HepG2 (cell line): ENCODE measurements at regions not wholly inside any gene's neighbourhood (a gene's known extent, or its start where the extent isn't known, plus 50 kb on each side); places are given as distances from the start of the nearest gene placed in this dataset.

Experiments used
- ATAC-seq: fragments of 200-7000 bp; cut with Tn5 transposase; 3 replicates; pipeline ENCODE4 v1.9.1; 2020; ENCODE audit warnings: mild to moderate bottlenecking, moderate library complexity
- BruUV-seq: library from RNA; stranded (reverse); fragments of 400-500 nt; replicated peaks from 2 replicates; lab custom pipeline; 2021; lab: Mats Ljungman, UMichigan
- CTCF ChIA-PET: fragments of 300-600 bp; formaldehyde crosslinking; extraction: SDS; loops from one replicate; lab custom pipeline; 2021; ENCODE audit warnings: low total read pairs, inconsistent platforms, low intra/inter-chr PET ratio; lab: Yijun Ruan, JAX
- POLR2A ChIA-PET: fragments of 350-600 bp; sonication (Branson Sonifier 250); formaldehyde crosslinking; loops from one replicate; lab custom pipeline; 2020; ENCODE audit warnings: antibody characterized with exemption, inconsistent platforms; lab: Yijun Ruan, JAX
- DNase-seq: peaks from one replicate; pipeline ENCODE4 v3.0.0-alpha.2; 2015; ENCODE audit warnings: low spot score
- FAIRE-seq: peaks from 3 replicates; lab custom pipeline; 2011; peaks lifted over from hg19 to GRCh38; lab: Jason Lieb, UNC
- H2AFZ ChIP-seq: one replicate; pipeline ENCODE4 v1.6.1; 2011; ENCODE audit warnings: low read length, inconsistent platforms
- H3K27ac ChIP-seq: fragments of 300-600 bp; 3 replicates; pipeline ENCODE4 v1.8.0; 2011; ENCODE audit warnings: mixed run types, mild to moderate bottlenecking, mixed read lengths, low read length, inconsistent platforms; ENCODE audit not compliant: insufficient read depth; ENCODE audit errors: extremely low read length
- H3K27me3 ChIP-seq, 2 experiments: fragments of 200-600 bp in 1 of 2; 2 replicates in 1 of 2; 3 replicates in 1 of 2; pipeline versions ENCODE4 v1.6.0 to v1.8.0; 2011; ENCODE audit warnings: low read length in 2 of 2, mild to moderate bottlenecking in 2 of 2, moderate library complexity in 2 of 2, inconsistent platforms in 1 of 2; ENCODE audit not compliant: insufficient read depth in 2 of 2, control insufficient read depth in 1 of 2
- H3K36me3 ChIP-seq, 2 experiments: fragments of 200-600 bp in 1 of 2; replicated peaks in 1 of 2; 2 replicates in 1 of 2; 3 replicates in 1 of 2; pipeline versions ENCODE4 v1.5.1 to v1.8.0; 2011; ENCODE audit warnings: low read length in 2 of 2, inconsistent platforms in 1 of 2; ENCODE audit not compliant: insufficient read depth in 2 of 2, control insufficient read depth in 1 of 2
- H3K4me1 ChIP-seq: 2 replicates; pipeline ENCODE4 v1.5.1; 2012; ENCODE audit warnings: low read length, inconsistent platforms; ENCODE audit not compliant: insufficient read depth
- H3K4me2 ChIP-seq: 2 replicates; pipeline ENCODE4 v1.6.0; 2011; ENCODE audit warnings: low read depth, low read length, inconsistent platforms
- H3K4me3 ChIP-seq, 3 experiments: fragments of 200-600 bp in 1 of 3; sonication (generic), shearing (Covaris generic) in 1 of 3; replicated peaks in 1 of 3; 2 replicates each; pipeline ENCODE4 v1.5.1; 2011 to 2016; ENCODE audit warnings: low read length in 3 of 3, inconsistent platforms in 2 of 3, low read depth in 2 of 3, mild to moderate bottlenecking in 2 of 3, control low read depth in 1 of 3, mixed read lengths in 1 of 3; ENCODE audit not compliant: insufficient read depth in 1 of 3
- H3K79me2 ChIP-seq: one replicate; pipeline ENCODE4 v1.6.1; 2011; ENCODE audit warnings: low read length, inconsistent platforms; ENCODE audit not compliant: insufficient read depth
- H3K9ac ChIP-seq: 2 replicates; pipeline ENCODE4 v1.6.0; 2011; ENCODE audit warnings: mild to moderate bottlenecking, low read depth, low read length, inconsistent platforms; ENCODE audit not compliant: insufficient read depth
- H3K9me3 ChIP-seq: 2 replicates; pipeline ENCODE4 v1.5.1; 2012; ENCODE audit warnings: mild to moderate bottlenecking, low read length
- H4K20me1 ChIP-seq: 2 replicates; pipeline ENCODE4 v1.6.0; 2011; ENCODE audit warnings: inconsistent platforms, mild to moderate bottlenecking, low read length, moderate library complexity; ENCODE audit not compliant: insufficient read depth
- ASH2L ChIP-seq: fragments of 300-600, 200-600 bp; sonication (generic); IDR thresholded peaks from 2 replicates; pipeline ENCODE4 v1.7.0; 2017; ENCODE audit warnings: low read depth, mild to moderate bottlenecking, moderate library complexity, mixed read lengths, low read length; ENCODE audit not compliant: insufficient read length
- DMTF1 ChIP-seq: sonication (generic); formaldehyde crosslinking; IDR thresholded peaks from 2 replicates; pipeline ENCODE4 v1.4.0; 2020; ENCODE audit warnings: mild to moderate bottlenecking, missing genetic modification reagents
- IRF2 ChIP-seq: IDR thresholded peaks from 2 replicates; pipeline ENCODE4 v1.6.1; 2018; ENCODE audit warnings: missing genetic modification reagents, missing compliant biosample characterization
- MYNN ChIP-seq: sonication (generic); formaldehyde crosslinking; IDR thresholded peaks from 2 replicates; pipeline ENCODE4 v1.4.0; 2020; ENCODE audit warnings: mild to moderate bottlenecking, low read depth, missing genetic modification reagents
- SAP130 ChIP-seq: IDR thresholded peaks from 2 replicates; pipeline ENCODE4 v1.6.1; 2016; ENCODE audit warnings: low read depth
- TBX3 ChIP-seq: fragments of 450-650 bp; IDR thresholded peaks from 2 replicates; pipeline ENCODE4 v1.6.1; 2017; ENCODE audit warnings: antibody characterized with exemption, mild to moderate bottlenecking, inconsistent platforms, borderline replicate concordance
- TEAD2 ChIP-seq: sonication (generic); formaldehyde crosslinking; IDR thresholded peaks from 2 replicates; pipeline ENCODE4 v1.9.0; 2021; ENCODE audit warnings: missing genetic modification reagents
- THAP8 ChIP-seq: sonication (generic); formaldehyde crosslinking; IDR thresholded peaks from 2 replicates; pipeline ENCODE4 v1.5.1; 2020; ENCODE audit warnings: missing genetic modification reagents, mild to moderate bottlenecking, borderline replicate concordance
- TP53 ChIP-seq: sonication (generic); formaldehyde crosslinking; conservative IDR thresholded peaks from 2 replicates; pipeline ENCODE4 v1.4.0; 2020; ENCODE audit warnings: missing genetic modification reagents
- ZNF33B ChIP-seq: sonication (generic); formaldehyde crosslinking; IDR thresholded peaks from 2 replicates; pipeline ENCODE4 v1.5.1; 2020; ENCODE audit warnings: mild to moderate bottlenecking, missing genetic modification reagents
- ZNF674 ChIP-seq: sonication (generic); formaldehyde crosslinking; IDR thresholded peaks from 2 replicates; pipeline ENCODE4 v1.5.0; 2020; ENCODE audit warnings: low read depth, mild to moderate bottlenecking, missing genetic modification reagents
- WGBS: methylation state at CpG from one replicate; pipeline ENCODE4 v1.1.6; 2017; ENCODE audit warnings: low lambda C conversion rate; 5-methylcytosine and 5-hydroxymethylcytosine counted together
- in situ Hi-C: cut with HindIII; loops from 2 replicates; pipeline ENCODE4 v1.10.0; 2017; ENCODE audit warnings: low pct_unique_long_range_greater_than_20kb; ENCODE audit not compliant: extremely low pct_ligation_motif_present
- intact Hi-C: fragments of 100-400 bp; cut with micrococcal nuclease; formaldehyde crosslinking; loops from one replicate; pipeline ENCODE4 v1.10.0; 2022; ENCODE audit not compliant: unreplicated experiment

GRCh38 chr9:79236466-79236865 is 335.3 kb upstream of the TLE4 start:
- in situ Hi-C loops (no loop called here), intact Hi-C loops (no loop called here)
- H3K4me1 ChIP-seq = no peaks in the 10 kb centered on the region
- no peaks in the 10 kb centered on the region for H3K36me3 ChIP-seq
- H3K4me2 ChIP-seq = no peak overlapping the region
- no peaks in the 10 kb centered on the region for H3K9me3 ChIP-seq
- no peaks in the 10 kb centered on the region for H4K20me1 ChIP-seq
- H3K27me3 ChIP-seq = no peaks in the 10 kb centered on the region
- no peak overlapping the region for H3K9ac ChIP-seq
- 0% methylated on average over 2 of the region's 2 CpGs for WGBS
- H2AFZ ChIP-seq = no peak overlapping the region
- FAIRE-seq (no peak), DNase-seq (no peak), ATAC-seq (no peak)
- CTCF ChIA-PET = no interaction called here
- POLR2A ChIA-PET = no interaction called here
- no peaks in the 10 kb centered on the region for H3K79me2 ChIP-seq
- no peak overlapping the region for H3K27ac ChIP-seq
- no peak overlapping the region for H3K4me3 ChIP-seq
- no TSS peak for BruUV-seq
- TF ChIP-seq ASH2L = no peak

- Histone ChIP-seq H3K27me3 (no peaks in the 10 kb centered on the region), H3K9ac (no peak overlapping the region), H3K9me3 (no peaks in the 10 kb centered on the region), H2AFZ (no peak overlapping the region), H3K27ac (no peak overlapping the region), H3K79me2 (no peaks in the 10 kb centered on the region), H3K4me3 (no peak overlapping the region), H3K36me3 (no peaks in the 10 kb centered on the region), H4K20me1 (no peaks in the 10 kb centered on the region), H3K4me1 (no peaks in the 10 kb centered on the region), H3K4me2 (no peak overlapping the region)
- no TSS peak for BruUV-seq
- TF ChIP-seq THAP8 (CRISPR knock-in tag) (no peak), MYNN (no peak), SAP130 (CRISPR knock-in tag) (no peak), TEAD2 (CRISPR knock-in tag) (no peak), ZNF33B (CRISPR knock-in tag) (no peak), ZNF674 (CRISPR knock-in tag) (no peak), TP53 (CRISPR knock-in tag) (no peak), TBX3 (no peak), IRF2 (no peak), DMTF1 (CRISPR knock-in tag) (no peak)
- ATAC-seq = no peak
- no peak for DNase-seq
- intact Hi-C loops (no loop called here), in situ Hi-C loops (no loop called here)
- CTCF ChIA-PET = no interaction called here
- WGBS = 0% methylated on average over 1 of the region's 1 CpG
- POLR2A ChIA-PET = no interaction called here
- no peak for FAIRE-seq
Measured at GRCh38 chr9:79237861-79238260, 333.9 kb upstream of the TLE4 start.
